A673 (cell line): ENCODE measurements at regions not wholly inside any gene's neighbourhood (a gene's known extent, or its start where the extent isn't known, plus 50 kb on each side); places are given as distances from the start of the nearest gene placed in this dataset.

Experiments used
- BruUV-seq: library from RNA; stranded (reverse); fragments of 400-500 nt; replicated peaks from 2 replicates; lab custom pipeline; 2021; lab: Mats Ljungman, UMichigan
- CTCF ChIA-PET: fragments of 300-600 bp; sonication (Branson Sonifier 250); formaldehyde crosslinking; loops from one replicate; lab custom pipeline; 2022; ENCODE audit warnings: antibody characterized with exemption; lab: Charles Lee
- POLR2A ChIA-PET: fragments of 300-600 bp; sonication (Branson Sonifier 250); formaldehyde crosslinking; loops from one replicate; lab custom pipeline; 2022; ENCODE audit warnings: antibody characterized with exemption; ENCODE audit not compliant: low non-redundant PET; lab: Charles Lee
- DNase-seq: peaks from one replicate; pipeline ENCODE4 v3.0.0-alpha.2; 2015; ENCODE audit warnings: low spot score
- H3K27ac ChIP-seq: fragments of 200-600 bp; sonication (generic); 2 replicates; pipeline ENCODE4 v1.5.1; 2016; ENCODE audit warnings: mixed run types, low read depth, mild to moderate bottlenecking, mixed read lengths, antibody characterized with exemption, low read length; ENCODE audit not compliant: poor library complexity, severe bottlenecking
- H3K27me3 ChIP-seq: fragments of 200-600 bp; sonication (generic); replicated peaks from 2 replicates; pipeline ENCODE4 v1.6.1; 2017; ENCODE audit warnings: mixed run types, low read depth, mild to moderate bottlenecking, mixed read lengths, antibody characterized with exemption, low read length; ENCODE audit not compliant: insufficient read depth, poor library complexity
- H3K36me3 ChIP-seq: fragments of 200-600 bp; sonication (generic); 2 replicates; pipeline ENCODE4 v1.6.1; 2016; ENCODE audit warnings: mixed run types, mild to moderate bottlenecking, mixed read lengths, antibody characterized with exemption, low read length; ENCODE audit not compliant: insufficient read depth, poor library complexity, severe bottlenecking
- H3K4me1 ChIP-seq: fragments of 200-600 bp; sonication (generic); 2 replicates; pipeline ENCODE4 v1.6.1; 2017; ENCODE audit warnings: mixed run types, mild to moderate bottlenecking, mixed read lengths, antibody characterized with exemption, low read length; ENCODE audit not compliant: insufficient read depth, poor library complexity, severe bottlenecking
- H3K4me3 ChIP-seq: fragments of 200-600 bp; sonication (generic); 2 replicates; pipeline ENCODE4 v1.5.1; 2016; ENCODE audit warnings: low read depth, mixed run types, mild to moderate bottlenecking, mixed read lengths, low read length; ENCODE audit not compliant: poor library complexity, severe bottlenecking
- H3K9me3 ChIP-seq: fragments of 200-600 bp; sonication (generic); 2 replicates; pipeline ENCODE4 v1.6.1; 2016; ENCODE audit warnings: mixed run types, low read depth, mild to moderate bottlenecking, mixed read lengths, antibody characterized with exemption, low read length; ENCODE audit not compliant: poor library complexity, severe bottlenecking
- EZH2 ChIP-seq: fragments of 200-600 bp; sonication (generic); IDR thresholded peaks from 2 replicates; pipeline ENCODE4 v1.6.1; 2017; ENCODE audit warnings: borderline replicate concordance, low read depth, mild to moderate bottlenecking, mixed read lengths, antibody characterized with exemption, low read length; ENCODE audit not compliant: poor library complexity, severe bottlenecking
- intact Hi-C: fragments of 100-400 bp; cut with micrococcal nuclease; formaldehyde crosslinking; loops from one replicate; pipeline ENCODE4 v1.10.0; 2022; ENCODE audit not compliant: unreplicated experiment
- TF ChIP-seq, protein P1 (sequence below): fragments of 300-800, 200-600 bp; sonication (generic); conservative IDR thresholded peaks from 2 replicates; pipeline ENCODE4 v1.5.1; 2017; ENCODE audit warnings: low read depth, mild to moderate bottlenecking, antibody characterized with exemption, low read length, moderate library complexity, mixed read lengths

DNA sequence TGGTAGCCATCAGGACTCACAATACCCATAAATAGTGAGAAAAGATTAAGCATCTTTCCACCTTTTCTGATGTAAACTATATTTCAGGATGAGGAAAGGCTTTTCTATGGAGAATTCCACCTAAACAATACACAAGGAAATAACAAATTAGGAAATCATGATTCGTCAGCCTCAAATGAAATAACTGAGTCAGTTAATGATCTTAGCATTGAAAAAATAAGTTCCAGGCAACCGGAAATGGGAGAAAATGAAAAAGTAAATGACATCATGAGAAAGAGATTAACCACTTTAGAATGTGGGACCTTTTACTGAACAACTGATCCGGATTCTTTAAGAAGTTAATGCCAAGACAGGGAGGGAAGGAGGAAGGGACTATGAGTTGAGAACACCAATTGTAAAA lies 742.3 kb downstream of the TNS3 start:
- H3K4me3 ChIP-seq, result no peak overlapping the region
- H3K4me1 ChIP-seq, result no peaks in the 10 kb centered on the region
- BruUV-seq, result no TSS peak
- CTCF ChIA-PET, result no interaction called here
- TF ChIP-seq EZH2, result no peak
- TF ChIP-seq, protein P1, sequence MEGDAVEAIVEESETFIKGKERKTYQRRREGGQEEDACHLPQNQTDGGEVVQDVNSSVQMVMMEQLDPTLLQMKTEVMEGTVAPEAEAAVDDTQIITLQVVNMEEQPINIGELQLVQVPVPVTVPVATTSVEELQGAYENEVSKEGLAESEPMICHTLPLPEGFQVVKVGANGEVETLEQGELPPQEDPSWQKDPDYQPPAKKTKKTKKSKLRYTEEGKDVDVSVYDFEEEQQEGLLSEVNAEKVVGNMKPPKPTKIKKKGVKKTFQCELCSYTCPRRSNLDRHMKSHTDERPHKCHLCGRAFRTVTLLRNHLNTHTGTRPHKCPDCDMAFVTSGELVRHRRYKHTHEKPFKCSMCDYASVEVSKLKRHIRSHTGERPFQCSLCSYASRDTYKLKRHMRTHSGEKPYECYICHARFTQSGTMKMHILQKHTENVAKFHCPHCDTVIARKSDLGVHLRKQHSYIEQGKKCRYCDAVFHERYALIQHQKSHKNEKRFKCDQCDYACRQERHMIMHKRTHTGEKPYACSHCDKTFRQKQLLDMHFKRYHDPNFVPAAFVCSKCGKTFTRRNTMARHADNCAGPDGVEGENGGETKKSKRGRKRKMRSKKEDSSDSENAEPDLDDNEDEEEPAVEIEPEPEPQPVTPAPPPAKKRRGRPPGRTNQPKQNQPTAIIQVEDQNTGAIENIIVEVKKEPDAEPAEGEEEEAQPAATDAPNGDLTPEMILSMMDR, result no peak
- intact Hi-C loops, result no loop called here
- no peaks in the 10 kb centered on the region for H3K27me3 ChIP-seq
- no peaks in the 10 kb centered on the region for H3K36me3 ChIP-seq
- POLR2A ChIA-PET, result no interaction called here
- peak; percentile 79 for DNase-seq
- no peaks in the 10 kb centered on the region for H3K9me3 ChIP-seq
- H3K27ac ChIP-seq, result no peak overlapping the region

DNA sequence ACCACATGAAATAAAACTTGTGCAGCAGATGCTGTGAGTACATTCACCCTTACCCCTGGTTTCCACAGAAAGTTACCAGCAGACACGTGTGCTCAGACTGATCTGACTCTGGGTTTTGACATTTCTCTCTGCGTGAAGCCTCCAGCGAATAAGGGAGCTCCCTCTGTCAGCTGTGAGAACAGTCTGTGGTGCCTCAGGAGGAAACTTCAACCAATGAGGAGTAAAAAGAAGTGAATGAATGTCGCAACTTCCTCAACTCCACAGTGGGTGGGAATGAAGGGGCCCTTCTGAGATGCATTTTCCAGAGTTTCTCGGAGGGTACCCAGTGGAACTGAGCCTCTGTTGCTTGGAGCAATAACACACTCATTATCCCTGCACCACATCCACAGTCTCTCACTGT lies 743.4 kb downstream of the TNS3 start:
- H3K4me1 ChIP-seq, result no peaks in the 10 kb centered on the region
- CTCF ChIA-PET, result no interaction called here

DNA sequence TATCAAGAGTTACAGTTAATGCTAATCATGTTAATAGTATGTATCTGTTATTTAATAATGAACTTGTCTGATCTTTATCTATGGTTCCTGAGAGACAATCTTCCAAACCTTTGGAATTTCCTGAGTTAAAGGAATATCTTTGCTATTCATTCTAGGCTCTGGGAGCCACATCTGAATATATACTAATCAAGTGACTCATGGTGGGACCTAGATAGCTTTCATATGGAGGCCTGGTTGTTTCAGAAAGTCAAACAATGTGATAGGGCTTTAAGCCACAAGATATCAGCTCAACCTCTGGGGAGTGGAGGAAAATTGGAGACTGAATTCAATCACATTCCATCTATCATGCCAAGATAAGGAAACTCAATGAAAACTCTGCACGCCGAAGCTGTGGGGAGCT lies 746.4 kb downstream of the TNS3 start:
- H3K27ac ChIP-seq, result no peak overlapping the region
- H3K4me3 ChIP-seq, result no peak overlapping the region
- POLR2A ChIA-PET, result no interaction called here
- BruUV-seq, result no TSS peak
- no peaks in the 10 kb centered on the region for H3K4me1 ChIP-seq
- no peak for TF ChIP-seq EZH2
- TF ChIP-seq, protein P1, result no peak
- H3K27me3 ChIP-seq, result no peaks in the 10 kb centered on the region
- DNase-seq, result no peak
- H3K36me3 ChIP-seq, result no peaks in the 10 kb centered on the region
- intact Hi-C loops, result no loop called here
- no peaks in the 10 kb centered on the region for H3K9me3 ChIP-seq
- CTCF ChIA-PET, result no interaction called here

More for the DNA sequence above, 743.4 kb downstream of the TNS3 start:
- no peaks in the 10 kb centered on the region for H3K9me3 ChIP-seq
- H3K36me3 ChIP-seq, result no peaks in the 10 kb centered on the region
- H3K4me3 ChIP-seq, result no peak overlapping the region
- POLR2A ChIA-PET, result no interaction called here
- intact Hi-C loops, result no loop called here
- H3K27me3 ChIP-seq, result no peaks in the 10 kb centered on the region
- TF ChIP-seq, protein P1, result no peak
- no peak for TF ChIP-seq EZH2
- no TSS peak for BruUV-seq
- peak; percentile 63 for DNase-seq
- H3K27ac ChIP-seq, result no peak overlapping the region
